COLO668 (cell line): ENCODE measurements at regions not wholly inside any gene's neighbourhood (a gene's known extent, or its start where the extent isn't known, plus 50 kb on each side); places are given as distances from the start of the nearest gene placed in this dataset.

Experiments
- DNase-seq: peaks from one replicate; lab custom pipeline; 2025; ENCODE audit not compliant: unreplicated experiment; lab: John Stamatoyannopoulos, UW

- DNase-seq, result no peak
These were observed 800.0 kb upstream of the PIK3C3 start for GRCh38 chr18:41155025-41155424.

GRCh38 chr18:41153871-41154270, 801.2 kb upstream of the PIK3C3 start:
- DNase-seq, result no peak

- peak; percentile 34 for DNase-seq
These were observed 804.7 kb upstream of the PIK3C3 start for GRCh38 chr18:41150316-41150715.

GRCh38 chr18:41146301-41146700, 808.7 kb upstream of the PIK3C3 start:
- DNase-seq, result no peak

GRCh38 chr18:41145516-41145915, 809.5 kb upstream of the PIK3C3 start:
- DNase-seq, result no peak

- DNase-seq, result no peak
These were observed 810.6 kb upstream of the PIK3C3 start for GRCh38 chr18:41144441-41144840.

GRCh38 chr18:41140506-41140905, 814.5 kb upstream of the PIK3C3 start:
- no peak for DNase-seq

GRCh38 chr18:41135146-41135545, 819.9 kb upstream of the PIK3C3 start:
- DNase-seq, result no peak

- DNase-seq, result no peak
These were observed 820.6 kb upstream of the PIK3C3 start for GRCh38 chr18:41134426-41134825.

- DNase-seq, result no peak
These were observed 824.0 kb upstream of the PIK3C3 start for GRCh38 chr18:41131050-41131449.

- no peak for DNase-seq
These were observed 826.5 kb upstream of the PIK3C3 start for GRCh38 chr18:41128545-41128944.

GRCh38 chr18:41128126-41128525, 826.9 kb upstream of the PIK3C3 start:
- DNase-seq, result no peak

- DNase-seq, result no peak
These were observed 828.3 kb upstream of the PIK3C3 start for GRCh38 chr18:41126541-41127235.

- no peak for DNase-seq
These were observed 833.8 kb upstream of the PIK3C3 start for GRCh38 chr18:41121116-41121826.

GRCh38 chr18:41119031-41119430, 836.0 kb upstream of the PIK3C3 start:
- DNase-seq, result no peak

GRCh38 chr18:41113885-41114482, 841.0 kb upstream of the PIK3C3 start:
- no peak for DNase-seq

- DNase-seq, result no peak
These were observed 855.6 kb upstream of the PIK3C3 start for GRCh38 chr18:41099451-41099850.

- peak; percentile 33 for DNase-seq
These were observed 858.5 kb upstream of the PIK3C3 start for GRCh38 chr18:41096504-41096903.

- no peak for DNase-seq
These were observed 878.0 kb upstream of the PIK3C3 start for GRCh38 chr18:41077076-41077475.

GRCh38 chr18:41075212-41075611, 879.8 kb upstream of the PIK3C3 start:
- no peak for DNase-seq

GRCh38 chr18:41073372-41073954, 881.6 kb upstream of the PIK3C3 start:
- DNase-seq, result no peak

- no peak for DNase-seq
These were observed 882.1 kb upstream of the PIK3C3 start for GRCh38 chr18:41072946-41073345.
